ENCODE measurements at regions not wholly inside any gene's neighbourhood (a gene's known extent, or its start where the extent isn't known, plus 50 kb on each side); places are given as distances from the start of the nearest gene placed in this dataset.
"Not testable (repeated sequence)": the region's sequence is repeated elsewhere in the genome, so short reads cannot be mapped to it uniquely, and the experiment has no call there.

GRCh38 chr7:69115788-69116187, 482.5 kb upstream of the AUTS2 start:
- Histone ChIP-seq H3K4me3 (no peak overlapping the region), H3K27ac (no peak overlapping the region), H3K36me3 (no peaks in the 10 kb centered on the region), H3K27me3 (no peaks in the 10 kb centered on the region), H3K4me1 (no peaks in the 10 kb centered on the region), H3K9me3 (no peaks in the 10 kb centered on the region)
- DNase-seq: no peak
- TF ChIP-seq POLR2A (IDR thresholded peaks at IDR 0.05) (no peak), CTCF (IDR thresholded peaks at IDR 0.05) (no peak)
- WGBS, 2 donors: 35 to 40% methylated on average over 3 of the region's 3 CpGs
- intact Hi-C loops (cut with DNase I): no loop called here

- H3K9me3 ChIP-seq; intact Hi-C loops (cut with DNase I); H3K36me3 ChIP-seq; H3K27ac ChIP-seq; DNase-seq; H3K27me3 ChIP-seq; H3K4me1 ChIP-seq; H3K4me3 ChIP-seq: not testable (repeated sequence)
- WGBS, 2 donors: 77 to 78% methylated on average over 4 of the region's 4 CpGs
Measured at GRCh38 chr7:69116196-69116595, 482.1 kb upstream of the AUTS2 start.

GRCh38 chr7:69122953-69123352, 475.3 kb upstream of the AUTS2 start:
- intact Hi-C loops (cut with DNase I): no loop called here
- no peak overlapping the region for H3K4me3 ChIP-seq
- no peaks in the 10 kb centered on the region for H3K36me3 ChIP-seq
- no peak for TF ChIP-seq CTCF (IDR thresholded peaks at IDR 0.05)
- no peak for TF ChIP-seq POLR2A (IDR thresholded peaks at IDR 0.05)
- DNase-seq: no peak
- H3K27me3 ChIP-seq: no peaks in the 10 kb centered on the region
- H3K4me1 ChIP-seq: no peaks in the 10 kb centered on the region
- H3K9me3 ChIP-seq: no peaks in the 10 kb centered on the region
- H3K27ac ChIP-seq: no peak overlapping the region
- 46 to 56% methylated on average over 5 to 7 of the region's 7 CpGs for WGBS, 2 donors

GRCh38 chr7:69126896-69127479, 471.3 kb upstream of the AUTS2 start:
- Histone ChIP-seq H3K27ac (no peak overlapping the region), H3K4me3 (no peak overlapping the region), H3K4me1 (no peaks in the 10 kb centered on the region), H3K36me3 (no peaks in the 10 kb centered on the region), H3K27me3 (no peaks in the 10 kb centered on the region), H3K9me3 (no peaks in the 10 kb centered on the region)
- WGBS, 2 donors: 46 to 50% methylated on average over 7 of the region's 7 CpGs
- TF ChIP-seq POLR2A (IDR thresholded peaks at IDR 0.05) (no peak), CTCF (IDR thresholded peaks at IDR 0.05) (no peak)
- no peak for DNase-seq
- intact Hi-C loops (cut with DNase I): no loop called here

- no peak overlapping the region for H3K27ac ChIP-seq
- no peak overlapping the region for H3K4me3 ChIP-seq
- TF ChIP-seq CTCF (IDR thresholded peaks at IDR 0.05) (no peak), POLR2A (IDR thresholded peaks at IDR 0.05) (no peak)
- intact Hi-C loops (cut with DNase I): no loop called here
- no peaks in the 10 kb centered on the region for H3K9me3 ChIP-seq
- no peaks in the 10 kb centered on the region for H3K4me1 ChIP-seq
- peaks cover 0 to 5% (median 0%) of the 10 kb centered on the region in 4 donors for H3K27me3 ChIP-seq
- H3K36me3 ChIP-seq: no peaks in the 10 kb centered on the region
- no peak for DNase-seq
- 71 to 80% methylated on average over 4 of the region's 4 CpGs for WGBS, 2 donors
Measured at GRCh38 chr7:69129524-69129923, 468.8 kb upstream of the AUTS2 start.

- TF ChIP-seq POLR2A (IDR thresholded peaks at IDR 0.05): no peak
- no peak for TF ChIP-seq CTCF (IDR thresholded peaks at IDR 0.05)
- no peak for DNase-seq
- WGBS, 2 donors: 60 to 66% methylated on average over 7 of the region's 7 CpGs
- no peaks in the 10 kb centered on the region for H3K36me3 ChIP-seq
- H3K27me3 ChIP-seq: peaks cover 0 to 5% (median 0%) of the 10 kb centered on the region in 4 donors
- no peak overlapping the region for H3K4me3 ChIP-seq
- H3K27ac ChIP-seq: no peak overlapping the region
- intact Hi-C loops (cut with DNase I): no loop called here
- H3K9me3 ChIP-seq: no peaks in the 10 kb centered on the region
- H3K4me1 ChIP-seq: no peaks in the 10 kb centered on the region
Measured at GRCh38 chr7:69129951-69130350, 468.3 kb upstream of the AUTS2 start.
